BLaER1 treated with 17β-estradiol and CSF1 and Interleukin-3, amounts not matched to agents 10 nM and 100 nM (cell line): ENCODE measurements at regions not wholly inside any gene's neighbourhood (a gene's known extent, or its start where the extent isn't known, plus 50 kb on each side); places are given as distances from the start of the nearest gene placed in this dataset.

ENCODE experiments used
- H3K27ac ChIP-seq, 11 experiments: shearing (Covaris generic); formaldehyde crosslinking; 2 replicates each; pipeline ENCODE4 v1.8.1; 2022
- H3K27me3 ChIP-seq, 11 experiments: shearing (Covaris generic); formaldehyde crosslinking; 2 replicates each; pipeline ENCODE4 v1.8.1; 2022
- H3K36me3 ChIP-seq, 11 experiments: shearing (Covaris generic); formaldehyde crosslinking; 2 replicates each; pipeline ENCODE4 v1.8.1; 2022
- H3K4me1 ChIP-seq, 10 experiments: shearing (Covaris generic); formaldehyde crosslinking; 2 replicates each; pipeline ENCODE4 v1.8.1; 2022
- H3K4me2 ChIP-seq, 11 experiments: shearing (Covaris generic); formaldehyde crosslinking; 2 replicates each; pipeline ENCODE4 v1.8.1; 2022
- H3K4me3 ChIP-seq, 10 experiments: shearing (Covaris generic); formaldehyde crosslinking; 2 replicates each; pipeline ENCODE4 v1.8.1; 2022
- H3K9ac ChIP-seq, 11 experiments: shearing (Covaris generic); formaldehyde crosslinking; 2 replicates each; pipeline ENCODE4 v1.8.1; 2022
- H3K9me3 ChIP-seq, 11 experiments: shearing (Covaris generic); formaldehyde crosslinking; replicated peaks in 1 of 11; 2 replicates each; pipeline ENCODE4 v1.8.1; 2022
- H4K20me1 ChIP-seq, 11 experiments: shearing (Covaris generic); formaldehyde crosslinking; 2 replicates each; pipeline ENCODE4 v1.8.1; 2022
- Cebpa-rat ChIP-seq, 11 experiments: shearing (Covaris generic); IDR thresholded peaks; 2 replicates each; pipeline ENCODE4 v1.8.1; 2022

GRCh38 chr13:104105418-104106355 is 1039.5 kb upstream of the SLC10A2 start:
- Histone ChIP-seq H4K20me1 (no peaks in the 10 kb centered on the region), H3K4me2 (no peak overlapping the region), H3K27ac (no peak overlapping the region), H3K36me3 (no peaks in the 10 kb centered on the region), H3K9ac (no peak overlapping the region), H3K4me3 (no peak overlapping the region), H3K9me3 (peaks cover 0 to 19% (median 16%) of the 10 kb centered on the region in 11 experiments; a peak in 18 of 22 replicates), H3K27me3 (no peaks in the 10 kb centered on the region), H3K4me1 (0 out of 20 replicates have a peak, but pooled peaks cover 0 to 7% (median 0%) of the 10 kb centered on the region in 10 experiments)
- TF ChIP-seq Cebpa-rat (IDR thresholded peaks at IDR 0.05): no peak

- no peaks in the 10 kb centered on the region for H3K27me3 ChIP-seq
- H3K27ac ChIP-seq: no peak overlapping the region
These were observed 1033.5 kb upstream of the SLC10A2 start for GRCh38 chr13:104099750-104100149.

GRCh38 chr13:104098421-104098820 is 1032.2 kb upstream of the SLC10A2 start:
- no peak overlapping the region for H3K4me3 ChIP-seq
- TF ChIP-seq Cebpa-rat (IDR thresholded peaks at IDR 0.05): no peak
- H3K27me3 ChIP-seq: no peaks in the 10 kb centered on the region
- no peaks in the 10 kb centered on the region for H4K20me1 ChIP-seq
- H3K4me1 ChIP-seq: no peaks in the 10 kb centered on the region
- H3K9me3 ChIP-seq: no peaks in the 10 kb centered on the region
- H3K9ac ChIP-seq: no peak overlapping the region
- H3K36me3 ChIP-seq: no peaks in the 10 kb centered on the region
- H3K4me2 ChIP-seq: no peak overlapping the region
- H3K27ac ChIP-seq: no peak overlapping the region

More at GRCh38 chr13:104099750-104100149, 1033.5 kb upstream of the SLC10A2 start:
- H3K4me3 ChIP-seq: no peak overlapping the region
- no peak overlapping the region for H3K4me2 ChIP-seq
- no peaks in the 10 kb centered on the region for H4K20me1 ChIP-seq
- H3K9me3 ChIP-seq: no peaks in the 10 kb centered on the region
- H3K36me3 ChIP-seq: no peaks in the 10 kb centered on the region
- no peak for TF ChIP-seq Cebpa-rat (IDR thresholded peaks at IDR 0.05)
- no peaks in the 10 kb centered on the region for H3K4me1 ChIP-seq
- no peak overlapping the region for H3K9ac ChIP-seq

- TF ChIP-seq Cebpa-rat (IDR thresholded peaks at IDR 0.05): no peak
- Histone ChIP-seq H3K4me2 (no peak overlapping the region), H4K20me1 (no peaks in the 10 kb centered on the region), H3K36me3 (no peaks in the 10 kb centered on the region), H3K4me3 (no peak overlapping the region), H3K9ac (no peak overlapping the region), H3K27me3 (no peaks in the 10 kb centered on the region), H3K9me3 (peaks cover 0 to 11% (median 7%) of the 10 kb centered on the region in 11 experiments; a peak in 12 of 22 replicates), H3K4me1 (peaks cover 0 to 3% (median 0%) of the 10 kb centered on the region in 10 experiments; a peak in 1 of 20 replicates), H3K27ac (no peak overlapping the region)
These were observed 1020.5 kb upstream of the SLC10A2 start for GRCh38 chr13:104086759-104087158.

- Histone ChIP-seq H3K9ac (no peak overlapping the region), H3K4me1 (peaks cover 0 to 3% (median 0%) of the 10 kb centered on the region in 10 experiments; a peak in 1 of 20 replicates), H3K27me3 (no peaks in the 10 kb centered on the region), H3K9me3 (peaks cover 0 to 11% (median 7%) of the 10 kb centered on the region in 11 experiments; a peak in 12 of 22 replicates), H3K27ac (no peak overlapping the region), H4K20me1 (no peaks in the 10 kb centered on the region), H3K4me2 (no peak overlapping the region), H3K4me3 (no peak overlapping the region), H3K36me3 (no peaks in the 10 kb centered on the region)
- no peak for TF ChIP-seq Cebpa-rat (IDR thresholded peaks at IDR 0.05)
These were observed 1020.0 kb upstream of the SLC10A2 start for GRCh38 chr13:104086210-104086609.

GRCh38 chr13:104085611-104086010 is 1019.4 kb upstream of the SLC10A2 start:
- Histone ChIP-seq H3K27me3 (no peaks in the 10 kb centered on the region), H3K9me3 (peaks cover 0 to 11% (median 7%) of the 10 kb centered on the region in 11 experiments; a peak in 12 of 22 replicates), H3K36me3 (no peaks in the 10 kb centered on the region), H4K20me1 (no peaks in the 10 kb centered on the region), H3K27ac (no peak overlapping the region), H3K9ac (no peak overlapping the region), H3K4me1 (peaks cover 0 to 3% (median 0%) of the 10 kb centered on the region in 10 experiments; a peak in 1 of 20 replicates), H3K4me3 (no peak overlapping the region), H3K4me2 (no peak overlapping the region)
- no peak for TF ChIP-seq Cebpa-rat (IDR thresholded peaks at IDR 0.05)

GRCh38 chr13:104074326-104074725 is 1008.1 kb upstream of the SLC10A2 start:
- Histone ChIP-seq H3K36me3 (no peaks in the 10 kb centered on the region), H3K27me3 (no peaks in the 10 kb centered on the region), H4K20me1 (no peaks in the 10 kb centered on the region), H3K27ac (no peak overlapping the region), H3K9me3 (peaks cover 0 to 4% (median 0%) of the 10 kb centered on the region in 11 experiments; a peak in 3 of 22 replicates), H3K4me1 (no peaks in the 10 kb centered on the region), H3K4me2 (no peak overlapping the region), H3K4me3 (no peak overlapping the region), H3K9ac (no peak overlapping the region)
- no peak for TF ChIP-seq Cebpa-rat (IDR thresholded peaks at IDR 0.05)

GRCh38 chr13:104071806-104072205 is 1005.6 kb upstream of the SLC10A2 start:
- Histone ChIP-seq H3K36me3 (no peaks in the 10 kb centered on the region), H4K20me1 (no peaks in the 10 kb centered on the region), H3K9ac (no peak overlapping the region), H3K27ac (no peak overlapping the region), H3K4me3 (no peak overlapping the region), H3K4me2 (no peak overlapping the region), H3K9me3 (no peaks in the 10 kb centered on the region), H3K4me1 (no peaks in the 10 kb centered on the region), H3K27me3 (no peaks in the 10 kb centered on the region)
- TF ChIP-seq Cebpa-rat (IDR thresholded peaks at IDR 0.05): no peak

GRCh38 chr13:104065328-104065727 is 999.1 kb upstream of the SLC10A2 start:
- Histone ChIP-seq H3K36me3 (no peaks in the 10 kb centered on the region), H3K4me1 (no peaks in the 10 kb centered on the region), H3K4me3 (no peak overlapping the region), H3K9me3 (no peaks in the 10 kb centered on the region), H3K4me2 (no peak overlapping the region), H3K27me3 (no peaks in the 10 kb centered on the region), H3K9ac (no peak overlapping the region), H3K27ac (no peak overlapping the region), H4K20me1 (no peaks in the 10 kb centered on the region)
- no peak for TF ChIP-seq Cebpa-rat (IDR thresholded peaks at IDR 0.05)
